Ammon's horn (tissue), 1 donor: ENCODE measurements at regions not wholly inside any gene's neighbourhood (a gene's known extent, or its start where the extent isn't known, plus 50 kb on each side); places are given as distances from the start of the nearest gene placed in this dataset.
"Not testable (repeated sequence)": the region's sequence is repeated elsewhere in the genome, so short reads cannot be mapped to it uniquely, and the experiment has no call there.

Source experiments
- DNase-seq: peaks from one replicate; pipeline ENCODE4 v3.0.0-alpha.2; 2016; ENCODE audit warnings: low spot score

- not testable (repeated sequence) for DNase-seq
Measured at GRCh38 chr14:43698561-43699284, 808.4 kb downstream of the FSCB start.

GRCh38 chr14:43697003-43697402 is 810.1 kb downstream of the FSCB start:
- no peak for DNase-seq

- DNase-seq = no peak
Measured at GRCh38 chr14:43692706-43693105, 814.4 kb downstream of the FSCB start.

GRCh38 chr14:43687921-43688320 is 819.2 kb downstream of the FSCB start:
- DNase-seq = no peak

- no peak for DNase-seq
Measured at GRCh38 chr14:43677581-43677980, 829.5 kb downstream of the FSCB start.

- DNase-seq = no peak
Measured at GRCh38 chr14:43674273-43674672, 832.8 kb downstream of the FSCB start.

- no peak for DNase-seq
Measured at GRCh38 chr14:43671716-43672485, 835.2 kb downstream of the FSCB start.

GRCh38 chr14:43669355-43669754 is 837.7 kb downstream of the FSCB start:
- DNase-seq = no peak

- no peak for DNase-seq
Measured at GRCh38 chr14:43665570-43666267, 841.4 kb downstream of the FSCB start.

- DNase-seq = not testable (repeated sequence)
Measured at GRCh38 chr14:43655194-43655593, 851.9 kb downstream of the FSCB start.

GRCh38 chr14:43651896-43652295 is 855.2 kb downstream of the FSCB start:
- no peak for DNase-seq

GRCh38 chr14:43651185-43651787 is 855.8 kb downstream of the FSCB start:
- no peak for DNase-seq

GRCh38 chr14:43649508-43649907 is 857.6 kb downstream of the FSCB start:
- no peak for DNase-seq

GRCh38 chr14:43647302-43647701 is 859.8 kb downstream of the FSCB start:
- DNase-seq = no peak

GRCh38 chr14:43640718-43641267 is 866.3 kb downstream of the FSCB start:
- DNase-seq = no peak

GRCh38 chr14:43625294-43625693 is 881.8 kb downstream of the FSCB start:
- DNase-seq = no peak

GRCh38 chr14:43621282-43621681 is 885.8 kb downstream of the FSCB start:
- DNase-seq = no peak

GRCh38 chr14:43595096-43595772 is 911.8 kb downstream of the FSCB start:
- DNase-seq = no peak

- no peak for DNase-seq
Measured at GRCh38 chr14:43591776-43592175, 915.3 kb downstream of the FSCB start.

- no peak for DNase-seq
Measured at GRCh38 chr14:43587183-43587582, 919.9 kb downstream of the FSCB start.

- DNase-seq = no peak
Measured at GRCh38 chr14:43579671-43580070, 927.4 kb downstream of the FSCB start.

- DNase-seq = no peak
Measured at GRCh38 chr14:43568022-43568421, 939.1 kb downstream of the FSCB start.
